Thyroid gland (tissue), 4 donors: ENCODE measurements at regions not wholly inside any gene's neighbourhood (a gene's known extent, or its start where the extent isn't known, plus 50 kb on each side); places are given as distances from the start of the nearest gene placed in this dataset.

Experiments
- DNase-seq, 2 donors: peaks; one replicate each; pipeline ENCODE4 v3.0.0-alpha.2; 2019
- H3K27ac ChIP-seq, 3 donors: fragments of 200-600 bp; sonication (generic); 1 replicate in 2 of 3; 2 replicates in 1 of 3; pipeline ENCODE4 v1.5.1; 2016 to 2019; ENCODE audit warnings: mild to moderate bottlenecking in 1 of 3, moderate library complexity in 1 of 3
- H3K27me3 ChIP-seq: fragments of 200-600 bp; sonication (generic); one replicate; pipeline ENCODE4 v1.5.1; 2019
- H3K36me3 ChIP-seq, 2 donors: fragments of 200-600 bp; sonication (generic); one replicate each; pipeline ENCODE4 v1.5.1; 2016 to 2019
- H3K4me1 ChIP-seq, 2 donors: fragments of 200-600 bp; sonication (generic); one replicate each; pipeline ENCODE4 v1.5.1; 2017 to 2019
- H3K4me3 ChIP-seq, 3 donors: fragments of 200-600 bp; sonication (generic); replicated peaks in 1 of 3; 1 replicate in 2 of 3; 2 replicates in 1 of 3; pipeline ENCODE4 v1.5.1; 2016; ENCODE audit warnings: mild to moderate bottlenecking in 1 of 3
- H3K9me3 ChIP-seq: fragments of 200-600 bp; sonication (generic); one replicate; pipeline ENCODE4 v1.5.1; 2017
- CTCF ChIP-seq, 6 experiments: fragments of 200-600 bp in 3 of 6; fragments of 450-650 bp in 3 of 6; sonication (generic) in 3 of 6; IDR thresholded peaks; one replicate each; pipeline ENCODE4 v1.5.1; 2016 to 2019; ENCODE audit warnings: antibody characterized with exemption in 6 of 6, mild to moderate bottlenecking in 2 of 6, inconsistent platforms in 1 of 6, moderate library complexity in 1 of 6
- POLR2A ChIP-seq, 2 donors: fragments of 450-650 bp; IDR thresholded peaks; one replicate each; pipeline ENCODE4 v1.6.1; 2017; ENCODE audit warnings: antibody characterized with exemption in 2 of 2, mild to moderate bottlenecking in 2 of 2, moderate library complexity in 1 of 2
- WGBS, 2 donors: methylation state at CpG; one replicate each; pipeline ENCODE4 v1.1.5; 2017; 5-methylcytosine and 5-hydroxymethylcytosine counted together
- intact Hi-C: fragments of 100-400 bp; cut with DNase I; formaldehyde crosslinking; loops from one replicate; pipeline ENCODE4 v1.15.1; 2023

- intact Hi-C loops, result no loop called here
- TF ChIP-seq CTCF (IDR thresholded peaks at IDR 0.05) (no peak), POLR2A (IDR thresholded peaks at IDR 0.05) (no peak)
- H3K36me3 ChIP-seq, result no peaks in the 10 kb centered on the region
- no peak for DNase-seq
- H3K4me3 ChIP-seq, result no peak overlapping the region
- no peaks in the 10 kb centered on the region for H3K27me3 ChIP-seq
- no peaks in the 10 kb centered on the region for H3K9me3 ChIP-seq
- H3K4me1 ChIP-seq, result no peaks in the 10 kb centered on the region
- H3K27ac ChIP-seq, result no peak overlapping the region
Observed at GRCh38 chr12:58268069-58268468, 326.7 kb downstream of the ATP23 start.

GRCh38 chr12:58269476-58269875 lies 328.1 kb downstream of the ATP23 start:
- intact Hi-C loops, result no loop called here
- WGBS, 2 donors, result 86 to 89% methylated on average over 2 of the region's 2 CpGs
- H3K27ac ChIP-seq, result no peak overlapping the region
- no peak for DNase-seq
- TF ChIP-seq CTCF (IDR thresholded peaks at IDR 0.05) (no peak), POLR2A (IDR thresholded peaks at IDR 0.05) (no peak)
- no peaks in the 10 kb centered on the region for H3K4me1 ChIP-seq
- H3K4me3 ChIP-seq, result no peak overlapping the region
- no peaks in the 10 kb centered on the region for H3K27me3 ChIP-seq
- H3K9me3 ChIP-seq, result no peaks in the 10 kb centered on the region
- no peaks in the 10 kb centered on the region for H3K36me3 ChIP-seq

GRCh38 chr12:58270966-58271705 lies 329.8 kb downstream of the ATP23 start:
- Histone ChIP-seq H3K9me3 (no peaks in the 10 kb centered on the region), H3K27ac (no peak overlapping the region), H3K36me3 (no peaks in the 10 kb centered on the region), H3K4me1 (no peaks in the 10 kb centered on the region), H3K27me3 (no peaks in the 10 kb centered on the region), H3K4me3 (no peak overlapping the region)
- no peak for DNase-seq
- 71 to 73% methylated on average over 6 of the region's 6 CpGs for WGBS, 2 donors
- intact Hi-C loops, result no loop called here
- TF ChIP-seq CTCF (IDR thresholded peaks at IDR 0.05), result no peak
- no peak for TF ChIP-seq POLR2A (IDR thresholded peaks at IDR 0.05)

GRCh38 chr12:58272461-58272860 lies 331.1 kb downstream of the ATP23 start:
- intact Hi-C loops, result no loop called here
- DNase-seq, result no peak
- no peak for TF ChIP-seq CTCF (IDR thresholded peaks at IDR 0.05)
- TF ChIP-seq POLR2A (IDR thresholded peaks at IDR 0.05), result no peak
- no peaks in the 10 kb centered on the region for H3K9me3 ChIP-seq
- H3K4me3 ChIP-seq, result no peak overlapping the region
- H3K4me1 ChIP-seq, result no peaks in the 10 kb centered on the region
- 72 to 76% methylated on average over 3 of the region's 3 CpGs for WGBS, 2 donors
- no peaks in the 10 kb centered on the region for H3K36me3 ChIP-seq
- H3K27ac ChIP-seq, result no peak overlapping the region
- H3K27me3 ChIP-seq, result no peaks in the 10 kb centered on the region

- Histone ChIP-seq H3K9me3 (no peaks in the 10 kb centered on the region), H3K27me3 (no peaks in the 10 kb centered on the region), H3K4me3 (no peak overlapping the region), H3K4me1 (no peaks in the 10 kb centered on the region), H3K36me3 (no peaks in the 10 kb centered on the region), H3K27ac (no peak overlapping the region)
- TF ChIP-seq CTCF (IDR thresholded peaks at IDR 0.05), result no peak
- WGBS, 2 donors, result 86 to 88% methylated on average over 1 of the region's 1 CpG
- intact Hi-C loops, result no loop called here
- DNase-seq, result no peak
Observed at GRCh38 chr12:58277231-58277630, 335.9 kb downstream of the ATP23 start.
